ENCODE measurements at regions not wholly inside any gene's neighbourhood (a gene's known extent, or its start where the extent isn't known, plus 50 kb on each side); places are given as distances from the start of the nearest gene placed in this dataset.
"Not testable (repeated sequence)": the region's sequence is repeated elsewhere in the genome, so short reads cannot be mapped to it uniquely, and the experiment has no call there.

DNA sequence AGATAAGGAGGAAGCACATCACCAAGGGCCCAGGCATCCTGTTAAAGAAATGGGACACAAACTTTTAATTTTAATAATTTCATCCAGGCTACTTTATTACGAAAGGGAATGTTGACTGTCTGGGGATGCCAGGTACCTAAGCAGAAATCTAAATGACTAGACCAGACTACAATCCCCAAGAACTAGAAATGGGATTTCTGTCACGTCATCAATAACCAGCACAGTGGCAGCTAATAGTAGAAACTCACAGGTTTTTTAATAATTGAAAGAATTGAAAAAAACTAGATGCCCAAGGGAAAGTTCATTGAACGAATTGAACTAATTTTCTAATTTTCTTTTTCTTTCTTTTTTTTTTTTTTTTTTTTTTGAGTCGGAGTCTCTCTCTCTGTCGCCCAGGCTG lies 789.3 kb downstream of the IGSF11 start:
- no peak for DNase-seq

DNA sequence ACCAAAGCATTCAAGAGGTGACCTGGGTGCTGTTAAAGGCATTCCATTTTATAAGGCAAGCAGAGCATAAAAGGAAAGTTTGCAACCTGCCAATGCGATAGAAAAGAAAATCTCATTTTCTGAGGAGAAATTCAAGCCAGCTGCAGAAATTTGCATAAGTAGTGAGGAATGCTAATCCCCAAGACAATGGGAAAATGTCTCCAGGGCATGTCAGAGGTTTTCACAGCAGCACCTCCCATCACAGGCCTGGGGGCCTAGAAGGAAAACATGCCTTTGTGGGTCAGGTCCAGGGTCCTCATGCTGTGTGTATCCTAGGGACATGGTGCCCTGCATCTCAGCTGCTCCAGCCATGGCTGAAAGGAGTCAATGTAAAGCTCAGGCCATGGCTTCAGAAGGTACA lies 775.8 kb downstream of the IGSF11 start:
- DNase-seq: not testable (repeated sequence)

DNA sequence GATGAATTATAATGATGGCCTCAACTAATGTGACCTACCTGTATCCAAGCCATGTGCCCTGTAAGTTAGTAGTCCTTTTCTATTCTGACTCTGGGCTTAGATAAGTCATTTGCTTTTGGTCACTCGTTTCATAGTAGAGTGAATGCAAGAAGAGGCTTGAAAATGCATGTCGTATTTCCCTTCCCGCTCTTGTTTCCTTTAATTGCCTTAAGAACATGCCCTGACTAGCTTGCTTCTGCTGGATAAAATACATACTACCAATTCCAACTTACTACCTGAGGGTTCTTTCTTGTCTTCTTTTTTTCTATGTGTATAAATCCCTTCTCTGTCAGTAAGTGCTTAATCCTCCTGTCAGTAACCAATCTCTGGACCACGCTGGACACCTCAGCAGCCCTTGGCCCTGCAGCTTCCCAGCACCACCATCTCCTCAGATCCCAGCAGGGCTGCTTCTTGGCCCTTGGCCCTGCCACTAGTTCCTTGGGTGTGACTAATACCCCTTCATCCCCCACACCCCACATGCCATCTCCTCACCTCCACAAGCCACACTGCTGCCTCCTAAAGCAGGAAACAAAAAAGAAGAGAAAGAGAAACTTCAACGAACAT lies 771.7 kb downstream of the IGSF11 start:
- no peak for DNase-seq

DNA sequence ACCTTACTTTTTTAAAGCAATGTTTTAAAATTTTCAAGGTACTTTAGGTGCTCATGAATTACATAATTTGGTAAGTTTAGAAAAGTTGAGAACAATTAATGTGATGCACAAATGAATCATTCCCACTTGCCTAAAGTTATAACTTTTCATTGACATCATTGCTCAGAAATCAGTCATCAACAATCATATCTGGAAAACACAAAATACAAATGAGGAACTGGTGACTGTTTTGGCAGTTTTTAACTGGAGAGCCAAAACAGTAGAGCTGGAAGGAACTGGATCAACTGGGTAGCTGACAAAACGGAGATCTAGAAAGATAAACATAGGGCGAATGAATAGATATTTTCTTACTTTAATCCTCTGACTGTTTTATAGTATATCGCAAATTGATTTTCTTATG lies 767.1 kb downstream of the IGSF11 start:
- DNase-seq: no peak

- DNase-seq: no peak
Observed at GRCh38 chr3:118269537-118270125, 765.0 kb downstream of the IGSF11 start.

GRCh38 chr3:118272991-118273390 lies 761.7 kb downstream of the IGSF11 start:
- no peak for DNase-seq

GRCh38 chr3:118277814-118278213 lies 756.8 kb downstream of the IGSF11 start:
- DNase-seq: no peak

- DNase-seq: no peak
Observed at GRCh38 chr3:118292841-118293240, 741.8 kb downstream of the IGSF11 start.

GRCh38 chr3:118298133-118298532 lies 736.5 kb downstream of the IGSF11 start:
- DNase-seq: no peak

- no peak for DNase-seq
Observed at GRCh38 chr3:118304557-118304956, 730.1 kb downstream of the IGSF11 start.

GRCh38 chr3:118332699-118333098 lies 701.9 kb downstream of the IGSF11 start:
- DNase-seq: no peak

DNA sequence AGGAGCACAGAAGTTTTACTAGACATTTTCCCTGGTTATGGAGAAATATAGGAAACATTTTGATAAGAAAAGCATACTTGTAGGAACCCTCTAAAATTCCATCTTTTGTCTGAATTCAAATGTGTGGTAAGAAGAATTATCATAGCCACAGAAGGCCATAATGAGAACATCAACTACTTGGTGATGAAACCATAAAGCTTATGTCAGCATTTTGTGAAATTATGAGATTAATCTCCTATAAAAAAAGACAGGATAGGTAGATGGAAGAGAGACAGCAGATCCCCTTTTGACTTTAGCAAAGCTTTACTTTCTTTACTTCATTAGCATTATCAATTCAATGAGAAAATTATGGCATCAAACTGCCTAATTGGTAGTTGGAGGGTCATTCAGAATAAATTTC lies 697.0 kb downstream of the IGSF11 start:
- DNase-seq: no peak

DNA sequence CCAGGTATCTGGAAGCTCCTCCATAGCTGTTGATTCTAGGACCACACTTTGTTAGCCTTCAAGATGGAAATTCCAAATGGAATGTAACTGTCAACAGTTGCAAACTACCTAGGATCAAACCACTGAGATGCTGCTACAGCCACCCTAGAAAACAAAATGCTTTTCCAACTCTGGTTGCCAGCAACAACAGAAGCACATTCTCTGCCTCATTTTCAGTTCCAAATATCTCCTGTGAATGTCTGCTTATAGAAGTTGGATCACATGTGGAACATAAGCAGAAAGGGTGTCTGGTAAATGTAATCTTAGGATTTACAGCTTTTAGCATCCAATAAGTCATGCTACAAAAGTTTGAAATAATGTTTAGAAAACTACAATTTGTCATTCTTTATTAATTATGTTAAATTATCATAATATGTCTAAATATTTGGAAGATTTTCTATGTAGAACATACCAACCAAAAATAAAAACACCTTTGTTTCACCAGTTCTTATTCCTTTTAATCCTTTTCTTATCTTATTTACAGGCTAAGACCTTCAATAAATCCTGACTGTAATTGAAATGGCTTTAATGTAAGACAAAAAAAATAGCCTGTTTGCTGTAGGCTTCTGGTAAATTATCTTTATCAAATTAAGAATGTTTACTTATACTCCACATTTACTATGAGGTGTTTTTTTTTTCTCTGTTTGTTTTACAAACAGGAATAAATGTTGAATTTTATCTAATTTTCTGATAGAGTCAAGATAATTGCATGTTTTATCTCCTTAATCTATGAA lies 687.1 kb downstream of the IGSF11 start:
- no peak for DNase-seq

DNA sequence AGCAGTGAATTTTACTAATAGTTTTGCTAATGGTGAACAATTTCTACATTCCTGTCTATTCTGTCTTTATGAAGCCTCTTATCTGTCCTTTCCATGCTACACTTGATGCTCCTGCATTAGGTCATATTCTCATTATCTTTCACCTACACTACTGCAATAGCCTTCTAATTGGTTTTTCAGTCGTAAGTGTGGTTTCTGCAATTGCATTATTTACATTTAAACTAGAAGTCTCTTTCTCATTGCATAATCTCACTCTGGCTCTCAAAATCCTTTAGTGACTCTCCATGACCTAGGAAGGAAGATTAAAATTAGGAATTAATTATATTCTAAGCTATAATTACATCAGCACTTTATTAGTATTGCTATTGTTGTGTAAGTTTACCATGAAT lies 686.5 kb downstream of the IGSF11 start:
- DNase-seq: no peak

- no peak for DNase-seq
Observed at GRCh38 chr3:118354556-118354955, 680.1 kb downstream of the IGSF11 start.

- DNase-seq: no peak
Observed at GRCh38 chr3:118369892-118370491, 664.7 kb downstream of the IGSF11 start.

DNA sequence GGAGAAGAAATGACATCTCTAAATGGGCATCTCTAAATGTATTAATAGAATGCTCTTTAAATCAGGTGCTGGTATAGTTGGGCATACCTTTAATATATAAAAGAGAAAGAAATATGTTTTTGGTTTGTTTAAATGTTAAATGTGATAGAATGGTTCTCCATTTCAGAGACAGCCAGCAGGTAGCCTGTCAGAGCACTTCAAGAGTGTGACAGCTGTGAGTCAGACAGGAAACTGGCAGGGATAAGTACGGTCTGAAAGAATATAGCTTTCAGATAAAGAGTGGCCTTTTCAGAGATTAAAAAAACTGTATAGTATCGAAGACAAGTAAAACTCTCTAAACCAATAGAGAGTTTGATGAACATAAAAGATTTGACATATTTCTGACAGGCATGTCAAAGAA lies 654.1 kb downstream of the IGSF11 start:
- no peak for DNase-seq

DNA sequence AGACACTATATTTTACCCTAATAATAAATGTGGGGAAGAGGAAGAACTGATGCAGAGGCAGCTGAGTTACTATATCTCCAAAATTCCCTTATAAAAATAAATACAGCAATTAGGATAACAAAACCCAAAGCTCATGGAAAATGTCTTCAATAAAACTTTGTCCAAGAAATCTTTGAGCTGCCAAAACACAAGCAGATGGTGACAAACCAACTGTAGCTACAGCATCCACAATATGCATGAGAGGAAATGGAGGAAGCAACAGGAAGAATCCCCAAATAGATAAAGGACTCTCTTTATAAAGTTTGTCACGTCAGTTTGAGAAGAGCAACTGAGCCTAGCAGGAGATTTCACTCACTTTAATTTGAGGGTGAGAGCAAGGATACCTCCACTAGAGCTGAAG lies 638.2 kb downstream of the IGSF11 start:
- no peak for DNase-seq

GRCh38 chr3:118400086-118400485 lies 634.6 kb downstream of the IGSF11 start:
- DNase-seq: no peak

DNA sequence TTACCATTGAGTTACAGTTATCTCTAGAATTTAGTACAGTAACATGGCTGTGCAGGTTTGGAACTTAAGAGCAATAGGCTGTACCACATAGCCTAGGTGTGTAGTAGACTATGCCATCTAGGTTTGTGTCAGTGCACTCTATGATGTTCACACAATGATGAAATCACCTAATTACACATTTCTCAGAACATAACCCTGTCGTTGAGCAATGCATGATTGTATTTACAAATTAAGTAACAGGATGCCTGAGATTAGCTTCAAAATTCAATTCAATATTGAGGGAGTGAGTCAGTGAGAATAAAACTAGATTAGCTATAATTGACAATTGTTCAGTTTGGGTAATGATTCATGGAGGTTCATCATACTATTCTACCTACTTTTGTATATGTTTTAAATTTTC lies 633.8 kb downstream of the IGSF11 start:
- no peak for DNase-seq

GRCh38 chr3:118401887-118402286 lies 632.8 kb downstream of the IGSF11 start:
- no peak for DNase-seq

GRCh38 chr3:118402971-118403370 lies 631.7 kb downstream of the IGSF11 start:
- DNase-seq: no peak

- DNase-seq: no peak
Observed at GRCh38 chr3:118406562-118406961, 628.1 kb downstream of the IGSF11 start.

- no peak for DNase-seq
Observed at GRCh38 chr3:118408431-118408830, 626.2 kb downstream of the IGSF11 start.

All from AML-193 (cell line).